GM12878 (cell line): ENCODE measurements at regions not wholly inside any gene's neighbourhood (a gene's known extent, or its start where the extent isn't known, plus 50 kb on each side); places are given as distances from the start of the nearest gene placed in this dataset.

Source experiments
- ATAC-seq: fragments of 200-7000 bp; cut with Tn5 transposase; 3 replicates; pipeline ENCODE4 v1.9.1; 2020; ENCODE audit warnings: mild to moderate bottlenecking, moderate library complexity
- BruUV-seq: library from RNA; stranded (reverse); fragments of 400-500 nt; replicated peaks from 2 replicates; lab custom pipeline; 2021; lab: Mats Ljungman, UMichigan
- CTCF ChIA-PET: fragments of 300-600 bp; sonication (Branson Sonifier 250); formaldehyde crosslinking; extraction: SDS; loops from one replicate; lab custom pipeline; 2021; ENCODE audit warnings: inconsistent platforms; lab: Yijun Ruan, JAX
- POLR2A ChIA-PET: fragments of 350-600 bp; formaldehyde crosslinking; extraction: SDS; loops from one replicate; lab custom pipeline; 2021; ENCODE audit warnings: inconsistent platforms; lab: Charles Lee
- RAD21 ChIA-PET: fragments of 300-600 bp; sonication (Branson Sonifier 250); formaldehyde crosslinking; loops from one replicate; lab custom pipeline; 2023; ENCODE audit warnings: antibody characterized with exemption; ENCODE audit not compliant: unreplicated experiment; lab: Charles Lee
- SMC1A ChIA-PET: fragments of 300-600 bp; sonication (Branson Sonifier 250); formaldehyde crosslinking; loops from one replicate; lab custom pipeline; 2023; ENCODE audit not compliant: unreplicated experiment, uncharacterized antibody; lab: Charles Lee
- DNase-seq: peaks from one replicate; pipeline ENCODE4 v3.0.0-alpha.2; 2011; ENCODE audit warnings: low read depth, low spot score
- FAIRE-seq: peaks from 3 replicates; lab custom pipeline; 2011; peaks lifted over from hg19 to GRCh38; lab: Jason Lieb, UNC
- H2AFZ ChIP-seq: 2 replicates; pipeline ENCODE4 v1.6.0; 2011; ENCODE audit warnings: low read depth, low read length, control low read depth; ENCODE audit not compliant: control insufficient read depth
- H3K27ac ChIP-seq: 2 replicates; pipeline ENCODE4 v1.5.1; 2011; ENCODE audit warnings: control low read depth; ENCODE audit not compliant: control insufficient read depth, insufficient read depth
- H3K27me3 ChIP-seq, 2 experiments: replicated peaks in 1 of 2; 2 replicates each; pipeline versions ENCODE4 v1.6.0 to v1.6.1; 2011; ENCODE audit warnings: low read length in 1 of 2; ENCODE audit not compliant: control insufficient read depth in 2 of 2, insufficient read depth in 2 of 2
- H3K36me3 ChIP-seq, 2 experiments: 2 replicates each; pipeline ENCODE4 v1.5.1; 2011; ENCODE audit warnings: low read length in 1 of 2; ENCODE audit not compliant: control insufficient read depth in 2 of 2, insufficient read depth in 2 of 2
- H3K4me1 ChIP-seq: 2 replicates; pipeline ENCODE4 v1.6.1; 2011; ENCODE audit warnings: mild to moderate bottlenecking, low read length, moderate library complexity, mixed read lengths; ENCODE audit not compliant: control insufficient read depth, insufficient read depth
- H3K4me2 ChIP-seq: 2 replicates; pipeline ENCODE4 v1.6.0; 2011; ENCODE audit warnings: control low read depth; ENCODE audit not compliant: control insufficient read depth, insufficient read depth
- H3K4me3 ChIP-seq: fragments of 200-600 bp; sonication (generic); 2 replicates; pipeline ENCODE4 v1.5.1; 2016
- H3K79me2 ChIP-seq: 2 replicates; pipeline ENCODE4 v1.6.0; 2011; ENCODE audit warnings: low read length; ENCODE audit not compliant: control insufficient read depth, insufficient read depth
- H3K9ac ChIP-seq: 2 replicates; pipeline ENCODE4 v1.8.0; 2011; ENCODE audit warnings: low read length, control low read depth, mixed read lengths; ENCODE audit not compliant: control insufficient read depth, insufficient read depth
- H3K9me3 ChIP-seq: replicated peaks from 3 replicates; pipeline ENCODE4 v1.5.1; 2011; ENCODE audit warnings: mild to moderate bottlenecking, low read length; ENCODE audit not compliant: control insufficient read depth, insufficient read depth
- H4K20me1 ChIP-seq: 2 replicates; pipeline ENCODE4 v1.6.0; 2011; ENCODE audit not compliant: control insufficient read depth, insufficient read depth
- CREM ChIP-seq: IDR thresholded peaks from 2 replicates; pipeline ENCODE4 v1.6.1; 2014; ENCODE audit warnings: antibody characterized with exemption, low read depth
- ELK1 ChIP-seq: IDR thresholded peaks from 2 replicates; pipeline ENCODE4 v1.6.1; 2012; ENCODE audit warnings: low read depth, low read length, improper control_type of control experiment
- IKZF1 ChIP-seq: fragments of 450-650 bp; conservative IDR thresholded peaks from 2 replicates; pipeline ENCODE4 v1.6.1; 2017; ENCODE audit warnings: antibody characterized with exemption, mild to moderate bottlenecking
- NR2C1 ChIP-seq: fragments of 450-650 bp; IDR thresholded peaks from 2 replicates; pipeline ENCODE4 v1.6.1; 2017; ENCODE audit warnings: antibody characterized with exemption, mild to moderate bottlenecking, moderate library complexity
- NRF1 ChIP-seq: conservative IDR thresholded peaks from 2 replicates; pipeline ENCODE4 v1.6.1; 2011; ENCODE audit warnings: mild to moderate bottlenecking, low read depth, low read length, improper control_type of control experiment
- PAX5 ChIP-seq: IDR thresholded peaks from 2 replicates; pipeline ENCODE4 v1.6.1; 2011; ENCODE audit warnings: low read depth, low read length, borderline replicate concordance
- WGBS: methylation state at CpG from one replicate; pipeline ENCODE4 v1.1.6; 2016; ENCODE audit warnings: low lambda C conversion rate; ENCODE audit not compliant: insufficient replicate concordance, insufficient coverage; ENCODE audit errors: missing lambda C conversion rate; 5-methylcytosine and 5-hydroxymethylcytosine counted together
- in situ Hi-C: fragments of 300-500 bp; cut with MboI; formaldehyde crosslinking; loops from 9 replicates; pipeline ENCODE4 v1.14.3; 2018; ENCODE audit warnings: mixed read lengths
- intact Hi-C: fragments of 100-400 bp; cut with micrococcal nuclease; formaldehyde crosslinking; loops from one replicate; pipeline ENCODE4 v1.14.2; 2022; ENCODE audit not compliant: unreplicated experiment
- TF ChIP-seq, protein P1 (sequence below): IDR thresholded peaks from 2 replicates; pipeline ENCODE4 v1.6.1; 2012; ENCODE audit warnings: mild to moderate bottlenecking, low read depth, low read length
- TF ChIP-seq, protein P2 (sequence below): fragments of 450-650 bp; formaldehyde crosslinking; IDR thresholded peaks from 2 replicates; pipeline ENCODE4 v1.5.0; 2022; ENCODE audit warnings: mild to moderate bottlenecking, missing genetic modification characterization
- TF ChIP-seq, protein P3 (sequence below): IDR thresholded peaks from 2 replicates; pipeline ENCODE4 v1.6.1; 2012; ENCODE audit warnings: improper control_type of control experiment, low read depth, low read length; ENCODE audit not compliant: insufficient replicate concordance

DNA sequence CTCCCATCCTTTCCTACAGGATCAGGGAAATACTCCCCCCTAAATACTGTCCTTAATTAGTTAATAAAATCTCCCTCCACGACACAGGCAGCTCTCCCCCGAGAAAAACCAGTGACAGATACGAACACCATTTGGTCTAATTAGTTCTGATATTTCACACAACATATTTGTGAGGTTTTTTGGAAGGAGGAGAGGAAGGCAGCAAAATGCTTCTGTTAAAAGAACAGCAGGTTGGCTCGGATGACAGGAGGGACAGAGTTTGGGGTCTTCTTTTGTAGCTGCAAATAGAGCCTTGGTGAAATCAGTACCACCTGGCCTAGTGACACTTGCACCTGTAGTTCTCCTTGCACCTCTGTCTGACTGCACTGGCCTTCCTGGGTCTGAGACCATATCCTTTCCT is 507.0 kb downstream of the PLXNA4 start (continued):
- no peak for TF ChIP-seq PAX5

- no peaks in the 10 kb centered on the region for H3K4me1 ChIP-seq
- SMC1A ChIA-PET: no interaction called here
- H3K27me3 ChIP-seq: no peaks in the 10 kb centered on the region
- H3K27ac ChIP-seq: no peak overlapping the region
- ATAC-seq (no peak), DNase-seq (no peak), FAIRE-seq (no peak)
- no peak overlapping the region for H3K4me3 ChIP-seq
- H3K4me2 ChIP-seq: no peak overlapping the region
- 48% methylated on average over 12 of the region's 12 CpGs for WGBS
- RAD21 ChIA-PET: no interaction called here
- no TSS peak for BruUV-seq
- H3K79me2 ChIP-seq: no peaks in the 10 kb centered on the region
- no peak overlapping the region for H2AFZ ChIP-seq
- CTCF ChIA-PET: no interaction called here
- H3K9ac ChIP-seq: no peak overlapping the region
- no peaks in the 10 kb centered on the region for H4K20me1 ChIP-seq
- POLR2A ChIA-PET: no interaction called here
- intact Hi-C loops (no loop called here), in situ Hi-C loops (no loop called here)
- no peaks in the 10 kb centered on the region for H3K36me3 ChIP-seq
- no peaks in the 10 kb centered on the region for H3K9me3 ChIP-seq
- TF ChIP-seq ELK1 (no peak), NR2C1 (no peak), NRF1 (no peak), CREM (no peak), IKZF1 (no peak)
- TF ChIP-seq, protein P1, sequence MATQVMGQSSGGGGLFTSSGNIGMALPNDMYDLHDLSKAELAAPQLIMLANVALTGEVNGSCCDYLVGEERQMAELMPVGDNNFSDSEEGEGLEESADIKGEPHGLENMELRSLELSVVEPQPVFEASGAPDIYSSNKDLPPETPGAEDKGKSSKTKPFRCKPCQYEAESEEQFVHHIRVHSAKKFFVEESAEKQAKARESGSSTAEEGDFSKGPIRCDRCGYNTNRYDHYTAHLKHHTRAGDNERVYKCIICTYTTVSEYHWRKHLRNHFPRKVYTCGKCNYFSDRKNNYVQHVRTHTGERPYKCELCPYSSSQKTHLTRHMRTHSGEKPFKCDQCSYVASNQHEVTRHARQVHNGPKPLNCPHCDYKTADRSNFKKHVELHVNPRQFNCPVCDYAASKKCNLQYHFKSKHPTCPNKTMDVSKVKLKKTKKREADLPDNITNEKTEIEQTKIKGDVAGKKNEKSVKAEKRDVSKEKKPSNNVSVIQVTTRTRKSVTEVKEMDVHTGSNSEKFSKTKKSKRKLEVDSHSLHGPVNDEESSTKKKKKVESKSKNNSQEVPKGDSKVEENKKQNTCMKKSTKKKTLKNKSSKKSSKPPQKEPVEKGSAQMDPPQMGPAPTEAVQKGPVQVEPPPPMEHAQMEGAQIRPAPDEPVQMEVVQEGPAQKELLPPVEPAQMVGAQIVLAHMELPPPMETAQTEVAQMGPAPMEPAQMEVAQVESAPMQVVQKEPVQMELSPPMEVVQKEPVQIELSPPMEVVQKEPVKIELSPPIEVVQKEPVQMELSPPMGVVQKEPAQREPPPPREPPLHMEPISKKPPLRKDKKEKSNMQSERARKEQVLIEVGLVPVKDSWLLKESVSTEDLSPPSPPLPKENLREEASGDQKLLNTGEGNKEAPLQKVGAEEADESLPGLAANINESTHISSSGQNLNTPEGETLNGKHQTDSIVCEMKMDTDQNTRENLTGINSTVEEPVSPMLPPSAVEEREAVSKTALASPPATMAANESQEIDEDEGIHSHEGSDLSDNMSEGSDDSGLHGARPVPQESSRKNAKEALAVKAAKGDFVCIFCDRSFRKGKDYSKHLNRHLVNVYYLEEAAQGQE: no peak
- TF ChIP-seq, protein P2, sequence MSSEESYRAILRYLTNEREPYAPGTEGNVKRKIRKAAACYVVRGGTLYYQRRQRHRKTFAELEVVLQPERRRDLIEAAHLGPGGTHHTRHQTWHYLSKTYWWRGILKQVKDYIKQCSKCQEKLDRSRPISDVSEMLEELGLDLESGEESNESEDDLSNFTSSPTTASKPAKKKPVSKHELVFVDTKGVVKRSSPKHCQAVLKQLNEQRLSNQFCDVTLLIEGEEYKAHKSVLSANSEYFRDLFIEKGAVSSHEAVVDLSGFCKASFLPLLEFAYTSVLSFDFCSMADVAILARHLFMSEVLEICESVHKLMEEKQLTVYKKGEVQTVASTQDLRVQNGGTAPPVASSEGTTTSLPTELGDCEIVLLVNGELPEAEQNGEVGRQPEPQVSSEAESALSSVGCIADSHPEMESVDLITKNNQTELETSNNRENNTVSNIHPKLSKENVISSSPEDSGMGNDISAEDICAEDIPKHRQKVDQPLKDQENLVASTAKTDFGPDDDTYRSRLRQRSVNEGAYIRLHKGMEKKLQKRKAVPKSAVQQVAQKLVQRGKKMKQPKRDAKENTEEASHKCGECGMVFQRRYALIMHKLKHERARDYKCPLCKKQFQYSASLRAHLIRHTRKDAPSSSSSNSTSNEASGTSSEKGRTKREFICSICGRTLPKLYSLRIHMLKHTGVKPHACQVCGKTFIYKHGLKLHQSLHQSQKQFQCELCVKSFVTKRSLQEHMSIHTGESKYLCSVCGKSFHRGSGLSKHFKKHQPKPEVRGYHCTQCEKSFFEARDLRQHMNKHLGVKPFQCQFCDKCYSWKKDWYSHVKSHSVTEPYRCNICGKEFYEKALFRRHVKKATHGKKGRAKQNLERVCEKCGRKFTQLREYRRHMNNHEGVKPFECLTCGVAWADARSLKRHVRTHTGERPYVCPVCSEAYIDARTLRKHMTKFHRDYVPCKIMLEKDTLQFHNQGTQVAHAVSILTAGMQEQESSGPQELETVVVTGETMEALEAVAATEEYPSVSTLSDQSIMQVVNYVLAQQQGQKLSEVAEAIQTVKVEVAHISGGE (CRISPR knock-in tag): no peak
- TF ChIP-seq, protein P3, sequence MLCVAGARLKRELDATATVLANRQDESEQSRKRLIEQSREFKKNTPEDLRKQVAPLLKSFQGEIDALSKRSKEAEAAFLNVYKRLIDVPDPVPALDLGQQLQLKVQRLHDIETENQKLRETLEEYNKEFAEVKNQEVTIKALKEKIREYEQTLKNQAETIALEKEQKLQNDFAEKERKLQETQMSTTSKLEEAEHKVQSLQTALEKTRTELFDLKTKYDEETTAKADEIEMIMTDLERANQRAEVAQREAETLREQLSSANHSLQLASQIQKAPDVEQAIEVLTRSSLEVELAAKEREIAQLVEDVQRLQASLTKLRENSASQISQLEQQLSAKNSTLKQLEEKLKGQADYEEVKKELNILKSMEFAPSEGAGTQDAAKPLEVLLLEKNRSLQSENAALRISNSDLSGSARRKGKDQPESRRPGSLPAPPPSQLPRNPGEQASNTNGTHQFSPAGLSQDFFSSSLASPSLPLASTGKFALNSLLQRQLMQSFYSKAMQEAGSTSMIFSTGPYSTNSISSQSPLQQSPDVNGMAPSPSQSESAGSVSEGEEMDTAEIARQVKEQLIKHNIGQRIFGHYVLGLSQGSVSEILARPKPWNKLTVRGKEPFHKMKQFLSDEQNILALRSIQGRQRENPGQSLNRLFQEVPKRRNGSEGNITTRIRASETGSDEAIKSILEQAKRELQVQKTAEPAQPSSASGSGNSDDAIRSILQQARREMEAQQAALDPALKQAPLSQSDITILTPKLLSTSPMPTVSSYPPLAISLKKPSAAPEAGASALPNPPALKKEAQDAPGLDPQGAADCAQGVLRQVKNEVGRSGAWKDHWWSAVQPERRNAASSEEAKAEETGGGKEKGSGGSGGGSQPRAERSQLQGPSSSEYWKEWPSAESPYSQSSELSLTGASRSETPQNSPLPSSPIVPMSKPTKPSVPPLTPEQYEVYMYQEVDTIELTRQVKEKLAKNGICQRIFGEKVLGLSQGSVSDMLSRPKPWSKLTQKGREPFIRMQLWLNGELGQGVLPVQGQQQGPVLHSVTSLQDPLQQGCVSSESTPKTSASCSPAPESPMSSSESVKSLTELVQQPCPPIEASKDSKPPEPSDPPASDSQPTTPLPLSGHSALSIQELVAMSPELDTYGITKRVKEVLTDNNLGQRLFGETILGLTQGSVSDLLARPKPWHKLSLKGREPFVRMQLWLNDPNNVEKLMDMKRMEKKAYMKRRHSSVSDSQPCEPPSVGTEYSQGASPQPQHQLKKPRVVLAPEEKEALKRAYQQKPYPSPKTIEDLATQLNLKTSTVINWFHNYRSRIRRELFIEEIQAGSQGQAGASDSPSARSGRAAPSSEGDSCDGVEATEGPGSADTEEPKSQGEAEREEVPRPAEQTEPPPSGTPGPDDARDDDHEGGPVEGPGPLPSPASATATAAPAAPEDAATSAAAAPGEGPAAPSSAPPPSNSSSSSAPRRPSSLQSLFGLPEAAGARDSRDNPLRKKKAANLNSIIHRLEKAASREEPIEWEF: no peak
Measured at GRCh38 chr7:132066761-132067171, 509.5 kb downstream of the PLXNA4 start.
